Coronary artery (tissue), 2 donors: ENCODE measurements at regions not wholly inside any gene's neighbourhood (a gene's known extent, or its start where the extent isn't known, plus 50 kb on each side); places are given as distances from the start of the nearest gene placed in this dataset.

Experiments
- DNase-seq: peaks from one replicate; pipeline ENCODE4 v3.0.0-alpha.2; 2017; ENCODE audit warnings: low spot score
- H3K27ac ChIP-seq, 2 donors: fragments of 200-600 bp; sonication (generic); one replicate each; pipeline ENCODE4 v1.5.1; 2016 to 2019
- H3K4me3 ChIP-seq: fragments of 200-600 bp; sonication (generic); 2 replicates; pipeline ENCODE4 v1.5.1; 2016; ENCODE audit warnings: mild to moderate bottlenecking, moderate library complexity
- CTCF ChIP-seq: fragments of 200-600 bp; sonication (generic); IDR thresholded peaks from one replicate; pipeline ENCODE4 v1.5.1; 2019; ENCODE audit warnings: antibody characterized with exemption

- no peak for TF ChIP-seq CTCF
- Histone ChIP-seq H3K4me3 (no peak overlapping the region), H3K27ac (no peak overlapping the region)
- peak; percentile 49 for DNase-seq
Measured at GRCh38 chr2:120401275-120402066, 55.5 kb downstream of the INHBB start.

GRCh38 chr2:120402067-120402433 lies 56.1 kb downstream of the INHBB start:
- DNase-seq, result no peak
- H3K4me3 ChIP-seq, result no peak overlapping the region
- TF ChIP-seq CTCF, result no peak
- H3K27ac ChIP-seq, result no peak overlapping the region

GRCh38 chr2:120402508-120402907 lies 56.6 kb downstream of the INHBB start:
- Histone ChIP-seq H3K27ac (no peak overlapping the region), H3K4me3 (no peak overlapping the region)
- TF ChIP-seq CTCF, result no peak
- no peak for DNase-seq

GRCh38 chr2:120403261-120403660 lies 57.3 kb downstream of the INHBB start:
- Histone ChIP-seq H3K4me3 (no peak overlapping the region), H3K27ac (no peak overlapping the region)
- peak; percentile 45 for DNase-seq
- no peak for TF ChIP-seq CTCF

GRCh38 chr2:120403676-120404075 lies 57.7 kb downstream of the INHBB start:
- no peak overlapping the region for H3K4me3 ChIP-seq
- TF ChIP-seq CTCF, result no peak
- DNase-seq, result no peak
- H3K27ac ChIP-seq, result no peak overlapping the region

GRCh38 chr2:120404274-120404673 lies 58.3 kb downstream of the INHBB start:
- Histone ChIP-seq H3K27ac (no peak overlapping the region), H3K4me3 (no peak overlapping the region)
- TF ChIP-seq CTCF, result no peak
- DNase-seq, result peak; percentile 52

GRCh38 chr2:120404941-120405758 lies 59.2 kb downstream of the INHBB start:
- no peak overlapping the region for H3K4me3 ChIP-seq
- H3K27ac ChIP-seq, result no peak overlapping the region
- TF ChIP-seq CTCF, result no peak
- peak; percentile 62 for DNase-seq
